ENCODE measurements at regions not wholly inside any gene's neighbourhood (a gene's known extent, or its start where the extent isn't known, plus 50 kb on each side); places are given as distances from the start of the nearest gene placed in this dataset.
"Not testable (repeated sequence)": the region's sequence is repeated elsewhere in the genome, so short reads cannot be mapped to it uniquely, and the experiment has no call there.

GRCh38 chr2:38482710-38483109 is 105.6 kb upstream of the ATL2 start:
- DNase-seq: not testable (repeated sequence)

- DNase-seq: no peak
Observed at GRCh38 chr2:38480617-38481016, 103.5 kb upstream of the ATL2 start.

GRCh38 chr2:38477006-38477405 is 99.9 kb upstream of the ATL2 start:
- no peak for DNase-seq

GRCh38 chr2:38475567-38475881 is 98.5 kb upstream of the ATL2 start:
- DNase-seq: no peak

GRCh38 chr2:38474715-38475566 is 97.9 kb upstream of the ATL2 start:
- no peak for DNase-seq

- DNase-seq: no peak
Observed at GRCh38 chr2:38474021-38474456, 97.0 kb upstream of the ATL2 start.

GRCh38 chr2:38473333-38474005 is 96.4 kb upstream of the ATL2 start:
- DNase-seq: no peak

- no peak for DNase-seq
Observed at GRCh38 chr2:38470115-38470514, 93.0 kb upstream of the ATL2 start.

- DNase-seq: no peak
Observed at GRCh38 chr2:38467768-38468455, 90.8 kb upstream of the ATL2 start.

GRCh38 chr2:38466876-38467767 is 90.0 kb upstream of the ATL2 start:
- no peak for DNase-seq

- DNase-seq: no peak
Observed at GRCh38 chr2:38466409-38466808, 89.3 kb upstream of the ATL2 start.

GRCh38 chr2:38465789-38466127 is 88.7 kb upstream of the ATL2 start:
- DNase-seq: peak in 1 of 2 experiments; percentile 0

GRCh38 chr2:38464971-38465788 is 88.1 kb upstream of the ATL2 start:
- no peak for DNase-seq

- no peak for DNase-seq
Observed at GRCh38 chr2:38463752-38464151, 86.7 kb upstream of the ATL2 start.

GRCh38 chr2:38462121-38462661 is 85.1 kb upstream of the ATL2 start:
- no peak for DNase-seq

GRCh38 chr2:38461470-38461869 is 84.4 kb upstream of the ATL2 start:
- no peak for DNase-seq

- DNase-seq: no peak
Observed at GRCh38 chr2:38460313-38460712, 83.2 kb upstream of the ATL2 start.

GRCh38 chr2:38454081-38454480 is 77.0 kb upstream of the ATL2 start:
- DNase-seq: no peak

GRCh38 chr2:38451778-38452177 is 74.7 kb upstream of the ATL2 start:
- DNase-seq: not testable (repeated sequence)

GRCh38 chr2:38450509-38450908 is 73.4 kb upstream of the ATL2 start:
- no peak for DNase-seq

GRCh38 chr2:38448692-38449410 is 71.8 kb upstream of the ATL2 start:
- DNase-seq: no peak

All from activated CD4-positive, alpha-beta T cell treated with anti-CD3 and anti-CD28 coated beads, Interleukin-2, amount 50 U/mL, for 4 hours (primary cell).